ENCODE measurements at regions not wholly inside any gene's neighbourhood (a gene's known extent, or its start where the extent isn't known, plus 50 kb on each side); places are given as distances from the start of the nearest gene placed in this dataset.
"Not testable (repeated sequence)": the region's sequence is repeated elsewhere in the genome, so short reads cannot be mapped to it uniquely, and the experiment has no call there.

- TF ChIP-seq, protein P1, sequence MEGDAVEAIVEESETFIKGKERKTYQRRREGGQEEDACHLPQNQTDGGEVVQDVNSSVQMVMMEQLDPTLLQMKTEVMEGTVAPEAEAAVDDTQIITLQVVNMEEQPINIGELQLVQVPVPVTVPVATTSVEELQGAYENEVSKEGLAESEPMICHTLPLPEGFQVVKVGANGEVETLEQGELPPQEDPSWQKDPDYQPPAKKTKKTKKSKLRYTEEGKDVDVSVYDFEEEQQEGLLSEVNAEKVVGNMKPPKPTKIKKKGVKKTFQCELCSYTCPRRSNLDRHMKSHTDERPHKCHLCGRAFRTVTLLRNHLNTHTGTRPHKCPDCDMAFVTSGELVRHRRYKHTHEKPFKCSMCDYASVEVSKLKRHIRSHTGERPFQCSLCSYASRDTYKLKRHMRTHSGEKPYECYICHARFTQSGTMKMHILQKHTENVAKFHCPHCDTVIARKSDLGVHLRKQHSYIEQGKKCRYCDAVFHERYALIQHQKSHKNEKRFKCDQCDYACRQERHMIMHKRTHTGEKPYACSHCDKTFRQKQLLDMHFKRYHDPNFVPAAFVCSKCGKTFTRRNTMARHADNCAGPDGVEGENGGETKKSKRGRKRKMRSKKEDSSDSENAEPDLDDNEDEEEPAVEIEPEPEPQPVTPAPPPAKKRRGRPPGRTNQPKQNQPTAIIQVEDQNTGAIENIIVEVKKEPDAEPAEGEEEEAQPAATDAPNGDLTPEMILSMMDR (IDR thresholded peaks at IDR 0.05; ENCODE audit: low read depth, low read length, missing control alignments): no peak
- no peak for DNase-seq (ENCODE audit: low read depth)
- H3K4me3 ChIP-seq (ENCODE audit: low read depth, low read length): no peak overlapping the region
These were observed 997.4 kb upstream of the GYPC start for GRCh38 chr2:125658583-125658982.

GRCh38 chr2:125660369-125660768, 995.6 kb upstream of the GYPC start:
- not testable (repeated sequence) for DNase-seq (ENCODE audit: low read depth)

GRCh38 chr2:125667630-125668029, 988.3 kb upstream of the GYPC start:
- no peak for DNase-seq (ENCODE audit: low read depth)
- H3K4me3 ChIP-seq (ENCODE audit: low read depth, low read length): no peak overlapping the region
- TF ChIP-seq, protein P1 (IDR thresholded peaks at IDR 0.05; ENCODE audit: low read depth, low read length, missing control alignments): no peak

More at GRCh38 chr2:125660369-125660768, 995.6 kb upstream of the GYPC start:
- not testable (repeated sequence) for H3K4me3 ChIP-seq (ENCODE audit: low read depth, low read length)

GRCh38 chr2:125679903-125680302, 976.1 kb upstream of the GYPC start:
- TF ChIP-seq, protein P1 (IDR thresholded peaks at IDR 0.05; ENCODE audit: low read depth, low read length, missing control alignments): no peak
- no peak for DNase-seq (ENCODE audit: low read depth)
- H3K4me3 ChIP-seq (ENCODE audit: low read depth, low read length): no peak overlapping the region

- TF ChIP-seq, protein P1 (IDR thresholded peaks at IDR 0.05; ENCODE audit: low read depth, low read length, missing control alignments): no peak
- no peak for DNase-seq (ENCODE audit: low read depth)
- H3K4me3 ChIP-seq (ENCODE audit: low read depth, low read length): no peak overlapping the region
These were observed 975.1 kb upstream of the GYPC start for GRCh38 chr2:125680809-125681208.

- DNase-seq (ENCODE audit: low read depth): no peak
- H3K4me3 ChIP-seq (ENCODE audit: low read depth, low read length): no peak overlapping the region
- TF ChIP-seq, protein P1 (IDR thresholded peaks at IDR 0.05; ENCODE audit: low read depth, low read length, missing control alignments): no peak
These were observed 974.4 kb upstream of the GYPC start for GRCh38 chr2:125681576-125681975.

DNA sequence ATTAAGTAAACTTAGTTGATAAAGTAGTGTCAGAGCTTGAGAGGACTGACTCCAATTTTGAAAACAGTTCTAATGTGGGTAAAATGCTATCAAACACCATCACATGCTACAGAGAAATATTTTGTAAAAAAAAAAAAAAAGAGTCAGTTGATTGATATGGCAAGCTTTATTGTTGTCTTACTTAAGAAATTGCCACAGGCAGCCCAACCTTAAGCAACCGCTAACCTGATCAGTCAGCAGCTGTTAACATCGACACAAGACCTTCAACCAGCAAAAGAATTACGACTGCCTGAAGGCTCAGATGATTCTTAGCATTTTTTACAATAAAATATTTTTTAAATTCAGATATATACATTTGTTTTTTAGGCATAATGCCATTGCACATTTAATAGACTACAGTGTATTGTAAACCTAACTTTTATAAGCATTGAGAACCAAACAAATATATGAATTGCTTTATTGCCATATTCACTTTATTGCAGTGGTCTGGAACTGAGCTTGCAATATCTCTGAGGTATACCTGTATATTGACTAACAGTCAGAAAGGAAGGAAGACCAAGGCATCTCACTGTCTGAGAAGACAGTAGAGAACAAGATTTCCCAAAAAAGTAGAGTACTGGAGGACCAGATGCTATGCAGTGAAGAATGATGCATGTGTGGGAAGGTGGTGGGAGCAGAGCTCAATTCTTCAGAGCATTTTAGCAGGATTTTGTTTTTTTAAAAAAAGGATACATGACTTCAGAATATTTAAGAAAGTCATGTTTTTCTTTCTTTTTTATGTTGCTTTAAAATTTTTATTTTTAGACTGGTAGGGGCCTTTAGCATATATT, 973.8 kb upstream of the GYPC start:
- no peak for DNase-seq (ENCODE audit: low read depth)
- H3K4me3 ChIP-seq (ENCODE audit: low read depth, low read length): no peak overlapping the region
- TF ChIP-seq, protein P1 (IDR thresholded peaks at IDR 0.05; ENCODE audit: low read depth, low read length, missing control alignments): no peak
